OCI-LY7 (cell line): ENCODE measurements at regions not wholly inside any gene's neighbourhood (a gene's known extent, or its start where the extent isn't known, plus 50 kb on each side); places are given as distances from the start of the nearest gene placed in this dataset.
"Not testable (repeated sequence)": the region's sequence is repeated elsewhere in the genome, so short reads cannot be mapped to it uniquely, and the experiment has no call there.

Experiments
- BruUV-seq: library from RNA; stranded (reverse); fragments of 400-500 nt; replicated peaks from 2 replicates; lab custom pipeline; 2021; lab: Mats Ljungman, UMichigan
- CTCF ChIA-PET: fragments of 300-600 bp; sonication (Branson Sonifier 250); formaldehyde crosslinking; loops from one replicate; lab custom pipeline; 2022; ENCODE audit warnings: antibody characterized with exemption; ENCODE audit not compliant: unreplicated experiment; lab: Charles Lee
- POLR2A ChIA-PET: fragments of 300-600 bp; sonication (Branson Sonifier 250); formaldehyde crosslinking; loops from one replicate; lab custom pipeline; 2022; ENCODE audit warnings: antibody characterized with exemption; lab: Charles Lee
- DNase-seq: peaks from one replicate; pipeline ENCODE4 v3.0.0-alpha.2; 2015; ENCODE audit warnings: low spot score
- H2AFZ ChIP-seq: fragments of 200-600 bp; sonication (generic), shearing (Covaris generic); 2 replicates; pipeline ENCODE4 v1.6.1; 2014; ENCODE audit warnings: mild to moderate bottlenecking, antibody characterized with exemption, low read length, moderate library complexity
- H3K27ac ChIP-seq: fragments of 200-600 bp; sonication (generic); 2 replicates; pipeline ENCODE4 v1.5.1; 2014; ENCODE audit warnings: mixed run types, low read depth, mild to moderate bottlenecking, moderate library complexity, low read length, inconsistent platforms; ENCODE audit not compliant: poor library complexity, severe bottlenecking
- H3K36me3 ChIP-seq: fragments of 200-600 bp; sonication (generic); 2 replicates; pipeline ENCODE4 v1.6.1; 2014; ENCODE audit warnings: mild to moderate bottlenecking, antibody characterized with exemption, low read length, moderate library complexity, mixed read lengths; ENCODE audit not compliant: insufficient read depth
- H3K4me1 ChIP-seq: fragments of 200-600 bp; sonication (generic); 2 replicates; pipeline ENCODE4 v1.5.1; 2014; ENCODE audit warnings: mild to moderate bottlenecking, low read length; ENCODE audit not compliant: insufficient read depth, poor library complexity, severe bottlenecking
- H3K4me2 ChIP-seq: fragments of 200-600 bp; sonication (generic); 2 replicates; pipeline ENCODE4 v1.6.1; 2014; ENCODE audit warnings: mild to moderate bottlenecking, low read length
- H3K4me3 ChIP-seq: fragments of 200-600 bp; sonication (generic); 2 replicates; pipeline ENCODE4 v1.5.1; 2014; ENCODE audit warnings: mild to moderate bottlenecking, low read depth, low read length; ENCODE audit not compliant: poor library complexity, severe bottlenecking
- H3K79me2 ChIP-seq: fragments of 200-600 bp; sonication (generic); 2 replicates; pipeline ENCODE4 v1.6.1; 2016; ENCODE audit warnings: low read depth, mild to moderate bottlenecking, low read length, moderate library complexity, mixed read lengths; ENCODE audit not compliant: insufficient read depth
- H3K9me2 ChIP-seq: fragments of 200-600 bp; sonication (generic); 2 replicates; pipeline ENCODE4 v1.6.1; 2016; ENCODE audit warnings: mild to moderate bottlenecking, low read length, mixed read lengths; ENCODE audit not compliant: insufficient read depth
- H3K9me3 ChIP-seq: fragments of 200-600 bp; sonication (generic); 2 replicates; pipeline ENCODE4 v1.6.1; 2014; ENCODE audit warnings: mild to moderate bottlenecking, mixed run types, low read length, mixed read lengths
- H4K20me1 ChIP-seq: fragments of 200-600 bp; sonication (generic); 2 replicates; pipeline ENCODE4 v1.6.1; 2014; ENCODE audit warnings: mild to moderate bottlenecking, antibody characterized with exemption, low read length, moderate library complexity, mixed read lengths; ENCODE audit not compliant: insufficient read depth
- EZH2phosphoT487 ChIP-seq: fragments of 200-600 bp; sonication (generic); IDR thresholded peaks from 2 replicates; pipeline ENCODE4 v1.6.1; 2018; ENCODE audit warnings: low read depth, borderline replicate concordance, mild to moderate bottlenecking, mixed run types, antibody characterized with exemption, low read length, moderate library complexity, mixed read lengths
- intact Hi-C: fragments of 100-400 bp; cut with micrococcal nuclease; formaldehyde crosslinking; loops from one replicate; pipeline ENCODE4 v1.10.0; 2022; ENCODE audit not compliant: unreplicated experiment
- TF ChIP-seq, protein P1 (sequence below): fragments of 200-600 bp; sonication (generic); conservative IDR thresholded peaks from 2 replicates; pipeline ENCODE4 v1.5.1; 2014; ENCODE audit warnings: mild to moderate bottlenecking, antibody characterized with exemption, low read length, moderate library complexity, mixed read lengths

DNA sequence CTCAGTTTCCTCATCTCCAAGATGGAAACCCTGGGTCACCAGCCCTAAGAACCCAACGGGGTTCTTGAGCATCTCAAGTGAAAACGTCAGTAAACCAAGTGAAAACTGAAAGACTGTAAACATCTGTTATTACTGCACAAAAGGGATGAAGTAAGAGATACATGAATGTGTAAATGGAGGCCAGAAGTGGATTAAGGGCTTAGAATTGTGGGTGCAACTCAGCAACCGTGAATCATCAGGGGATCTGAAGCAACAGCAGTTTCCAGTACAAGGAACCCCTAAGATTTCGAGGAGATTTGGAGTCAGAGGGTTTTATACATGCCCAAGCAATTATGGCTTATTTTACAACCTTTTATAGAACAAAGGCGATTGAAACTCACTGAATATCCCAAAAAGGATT lies 95.7 kb upstream of the SVIL start:
- Histone ChIP-seq H3K4me1 (no peaks in the 10 kb centered on the region), H2AFZ (no peak overlapping the region), H3K4me2 (no peak overlapping the region), H4K20me1 (no peaks in the 10 kb centered on the region), H3K9me3 (no peaks in the 10 kb centered on the region), H3K36me3 (no peaks in the 10 kb centered on the region), H3K9me2 (no peaks in the 10 kb centered on the region), H3K27ac (no peak overlapping the region), H3K4me3 (no peak overlapping the region), H3K79me2 (no peaks in the 10 kb centered on the region)
- BruUV-seq = no TSS peak
- POLR2A ChIA-PET = interaction anchor here (2.0 kb wide), 1 partner anchor 8 kb away, joined by 5 read pairs; no protein-coding TSS in a partner anchor
- intact Hi-C loops = no loop called here
- CTCF ChIA-PET = no interaction called here
- no peak for DNase-seq
- TF ChIP-seq, protein P1, sequence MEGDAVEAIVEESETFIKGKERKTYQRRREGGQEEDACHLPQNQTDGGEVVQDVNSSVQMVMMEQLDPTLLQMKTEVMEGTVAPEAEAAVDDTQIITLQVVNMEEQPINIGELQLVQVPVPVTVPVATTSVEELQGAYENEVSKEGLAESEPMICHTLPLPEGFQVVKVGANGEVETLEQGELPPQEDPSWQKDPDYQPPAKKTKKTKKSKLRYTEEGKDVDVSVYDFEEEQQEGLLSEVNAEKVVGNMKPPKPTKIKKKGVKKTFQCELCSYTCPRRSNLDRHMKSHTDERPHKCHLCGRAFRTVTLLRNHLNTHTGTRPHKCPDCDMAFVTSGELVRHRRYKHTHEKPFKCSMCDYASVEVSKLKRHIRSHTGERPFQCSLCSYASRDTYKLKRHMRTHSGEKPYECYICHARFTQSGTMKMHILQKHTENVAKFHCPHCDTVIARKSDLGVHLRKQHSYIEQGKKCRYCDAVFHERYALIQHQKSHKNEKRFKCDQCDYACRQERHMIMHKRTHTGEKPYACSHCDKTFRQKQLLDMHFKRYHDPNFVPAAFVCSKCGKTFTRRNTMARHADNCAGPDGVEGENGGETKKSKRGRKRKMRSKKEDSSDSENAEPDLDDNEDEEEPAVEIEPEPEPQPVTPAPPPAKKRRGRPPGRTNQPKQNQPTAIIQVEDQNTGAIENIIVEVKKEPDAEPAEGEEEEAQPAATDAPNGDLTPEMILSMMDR = no peak
- no peak for TF ChIP-seq EZH2phosphoT487

DNA sequence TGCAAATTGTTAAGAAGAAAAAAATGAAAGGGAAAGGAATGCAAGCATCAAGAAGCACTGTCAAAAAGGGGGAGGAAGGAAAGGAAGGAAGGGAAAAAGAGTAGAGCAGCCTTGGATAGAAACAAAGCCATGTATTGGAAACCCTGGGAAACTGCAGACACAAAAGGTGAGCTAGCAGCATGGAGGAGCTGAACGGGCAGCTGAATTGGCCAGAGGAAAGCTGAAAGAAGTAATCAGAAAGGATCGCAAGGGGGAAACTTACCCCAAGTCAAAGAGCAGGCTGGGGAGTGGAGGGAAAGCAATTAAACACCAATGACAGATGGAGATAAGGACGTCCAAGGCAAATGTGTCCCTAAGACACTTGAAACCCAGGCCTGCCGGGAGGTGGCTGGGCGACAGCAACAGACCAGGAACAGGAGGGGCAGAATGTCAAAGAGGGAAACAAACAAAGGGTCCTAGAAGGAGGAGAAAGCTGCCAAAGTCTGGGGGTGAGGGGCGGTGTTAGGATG lies 93.8 kb upstream of the SVIL start:
- Histone ChIP-seq H3K4me1 (no peaks in the 10 kb centered on the region), H3K9me3 (no peaks in the 10 kb centered on the region), H3K79me2 (no peaks in the 10 kb centered on the region), H3K27ac (no peak overlapping the region), H4K20me1 (no peaks in the 10 kb centered on the region), H3K4me2 (no peak overlapping the region), H3K4me3 (no peak overlapping the region), H3K36me3 (no peaks in the 10 kb centered on the region), H3K9me2 (no peaks in the 10 kb centered on the region), H2AFZ (no peak overlapping the region)
- POLR2A ChIA-PET = interaction anchor here (0.9 kb wide), 1 partner anchor 364 kb away, joined by 3 read pairs; no protein-coding TSS in a partner anchor
- DNase-seq = no peak
- BruUV-seq = no TSS peak
- CTCF ChIA-PET = no interaction called here
- no peak for TF ChIP-seq EZH2phosphoT487
- TF ChIP-seq, protein P1 = no peak
- intact Hi-C loops = no loop called here

DNA sequence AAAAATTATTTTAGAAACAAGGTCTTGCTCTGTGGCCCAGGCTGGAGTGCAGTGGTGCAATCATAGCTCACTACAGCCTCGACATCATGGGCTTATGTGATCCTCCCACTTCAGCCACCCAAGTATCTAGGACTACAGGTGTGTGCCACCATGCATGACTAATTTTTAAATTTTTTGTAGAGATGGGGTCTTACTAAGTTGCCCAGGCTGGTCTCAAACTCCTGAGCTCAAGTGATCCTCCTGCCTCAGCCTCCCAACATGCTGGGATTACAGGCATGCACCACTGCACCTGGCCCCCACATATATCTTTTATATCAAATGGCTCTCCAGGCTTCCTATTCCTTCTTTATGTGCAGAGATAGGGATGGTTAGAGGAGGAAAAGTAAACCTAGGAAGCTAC lies 91.2 kb upstream of the SVIL start:
- POLR2A ChIA-PET, H2AFZ ChIP-seq, H3K9me2 ChIP-seq, DNase-seq, H3K4me2 ChIP-seq, H3K27ac ChIP-seq, H3K4me1 ChIP-seq, H3K4me3 ChIP-seq, H3K36me3 ChIP-seq, CTCF ChIA-PET, H3K79me2 ChIP-seq, H3K9me3 ChIP-seq, H4K20me1 ChIP-seq, BruUV-seq, intact Hi-C loops: not testable (repeated sequence)
